ENCODE measurements at regions not wholly inside any gene's neighbourhood (a gene's known extent, or its start where the extent isn't known, plus 50 kb on each side); places are given as distances from the start of the nearest gene placed in this dataset.

- no peak for TF ChIP-seq CTCF (IDR thresholded peaks at IDR 0.05; ENCODE audit: low read length, missing control alignments)
- no peak for DNase-seq (ENCODE audit: low read depth)
- H3K4me3 ChIP-seq (replicated peaks; ENCODE audit: low read depth, low read length) = no peak overlapping the region
Observed at GRCh38 chr1:14082331-14082730, 382.3 kb downstream of the PRDM2 start.

GRCh38 chr1:14083277-14083676 is 383.3 kb downstream of the PRDM2 start:
- H3K4me3 ChIP-seq (replicated peaks; ENCODE audit: low read depth, low read length) = no peak overlapping the region

GRCh38 chr1:14083706-14084105 is 383.7 kb downstream of the PRDM2 start:
- no peak for TF ChIP-seq CTCF (IDR thresholded peaks at IDR 0.05; ENCODE audit: low read length, missing control alignments)
- no peak overlapping the region for H3K4me3 ChIP-seq (replicated peaks; ENCODE audit: low read depth, low read length)
- no peak for DNase-seq (ENCODE audit: low read depth)

More at GRCh38 chr1:14083277-14083676, 383.3 kb downstream of the PRDM2 start:
- no peak for DNase-seq (ENCODE audit: low read depth)
- no peak for TF ChIP-seq CTCF (IDR thresholded peaks at IDR 0.05; ENCODE audit: low read length, missing control alignments)

GRCh38 chr1:14090062-14090461 is 390.1 kb downstream of the PRDM2 start:
- DNase-seq (ENCODE audit: low read depth) = no peak
- H3K4me3 ChIP-seq (replicated peaks; ENCODE audit: low read depth, low read length) = no peak overlapping the region
- no peak for TF ChIP-seq CTCF (IDR thresholded peaks at IDR 0.05; ENCODE audit: low read length, missing control alignments)

- no peak for TF ChIP-seq CTCF (IDR thresholded peaks at IDR 0.05; ENCODE audit: low read length, missing control alignments)
- DNase-seq (ENCODE audit: low read depth) = no peak
Observed at GRCh38 chr1:14090531-14090930, 390.5 kb downstream of the PRDM2 start.

GRCh38 chr1:14094611-14095400 is 394.8 kb downstream of the PRDM2 start:
- peak; percentile 1 for DNase-seq (ENCODE audit: low read depth)
- peak; percentile 16 for TF ChIP-seq CTCF (IDR thresholded peaks at IDR 0.05; ENCODE audit: low read length, missing control alignments)
- H3K4me3 ChIP-seq (replicated peaks; ENCODE audit: low read depth, low read length) = no peak overlapping the region

More at GRCh38 chr1:14090531-14090930, 390.5 kb downstream of the PRDM2 start:
- H3K4me3 ChIP-seq (replicated peaks; ENCODE audit: low read depth, low read length) = no peak overlapping the region
